SK-N-MC (cell line): ENCODE measurements at regions not wholly inside any gene's neighbourhood (a gene's known extent, or its start where the extent isn't known, plus 50 kb on each side); places are given as distances from the start of the nearest gene placed in this dataset.

ENCODE experiments used
- EZH2 ChIP-seq: fragments of 200-600 bp; sonication (generic); IDR thresholded peaks from one replicate; pipeline ENCODE4 v1.6.1; 2017; ENCODE audit warnings: antibody characterized with exemption
- POLR2AphosphoS5 ChIP-seq: IDR thresholded peaks from 2 replicates; pipeline ENCODE4 v1.6.1; 2012; ENCODE audit warnings: mild to moderate bottlenecking, low read depth, low read length, borderline replicate concordance

DNA sequence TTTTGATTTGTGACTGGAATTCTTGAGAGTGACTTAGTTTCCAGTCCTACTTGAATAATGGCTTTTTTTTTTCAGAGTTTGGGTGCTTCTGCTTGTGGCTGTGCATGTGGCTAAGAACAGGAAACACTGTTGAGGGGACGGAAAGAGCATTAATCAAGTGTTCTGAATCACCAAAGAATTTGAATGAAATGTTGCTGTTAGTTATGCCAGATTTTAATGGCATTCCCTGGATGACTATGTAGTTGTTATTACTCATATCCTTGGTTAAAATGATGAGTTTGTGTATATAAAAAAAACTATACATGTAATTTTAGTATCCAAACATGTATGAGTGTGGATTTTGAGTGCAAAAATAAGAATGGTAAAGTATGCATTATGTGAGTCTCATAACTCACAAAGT is 347.9 kb downstream of the BCAT1 start:
- TF ChIP-seq EZH2 (no peak), POLR2AphosphoS5 (no peak)
